DMS153 (cell line): ENCODE measurements at regions not wholly inside any gene's neighbourhood (a gene's known extent, or its start where the extent isn't known, plus 50 kb on each side); places are given as distances from the start of the nearest gene placed in this dataset.

Source experiments
- DNase-seq: peaks from one replicate; lab custom pipeline; 2025; lab: John Stamatoyannopoulos, UW

DNA sequence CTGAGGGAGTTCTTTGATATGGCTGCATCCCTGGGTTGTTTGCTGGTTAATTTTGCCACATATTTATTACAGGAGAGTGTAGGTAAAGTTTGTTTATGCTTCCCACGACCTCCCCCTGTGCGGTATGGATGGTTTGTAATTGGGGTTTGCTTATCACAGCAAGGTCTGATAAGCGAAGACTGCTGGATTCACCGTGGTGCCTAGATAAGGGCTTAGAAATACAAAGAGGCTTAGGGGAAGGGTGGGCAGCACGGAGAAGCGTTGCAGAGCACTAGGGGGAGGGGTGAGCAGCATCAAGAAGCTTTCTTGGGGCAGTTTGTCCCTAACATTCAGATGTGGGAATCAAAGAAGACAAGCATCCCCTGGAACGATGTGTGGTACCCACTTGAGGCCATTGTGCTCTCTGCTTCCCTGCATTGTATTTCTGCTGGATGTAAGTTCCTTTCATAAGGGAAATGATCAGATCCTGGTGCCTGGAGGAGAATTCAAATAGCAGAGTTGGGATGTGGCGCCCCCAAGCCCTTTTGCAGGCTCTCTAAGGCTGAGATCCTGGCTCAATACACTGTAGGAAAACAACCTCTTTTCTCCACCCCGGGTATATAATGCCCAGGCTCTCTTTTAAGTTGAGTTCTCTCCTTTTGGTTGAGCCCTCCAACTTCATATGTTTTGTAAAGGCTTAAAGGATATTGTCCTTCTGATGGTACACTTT is 598.1 kb upstream of the ADGRL4 start:
- DNase-seq, result no peak

DNA sequence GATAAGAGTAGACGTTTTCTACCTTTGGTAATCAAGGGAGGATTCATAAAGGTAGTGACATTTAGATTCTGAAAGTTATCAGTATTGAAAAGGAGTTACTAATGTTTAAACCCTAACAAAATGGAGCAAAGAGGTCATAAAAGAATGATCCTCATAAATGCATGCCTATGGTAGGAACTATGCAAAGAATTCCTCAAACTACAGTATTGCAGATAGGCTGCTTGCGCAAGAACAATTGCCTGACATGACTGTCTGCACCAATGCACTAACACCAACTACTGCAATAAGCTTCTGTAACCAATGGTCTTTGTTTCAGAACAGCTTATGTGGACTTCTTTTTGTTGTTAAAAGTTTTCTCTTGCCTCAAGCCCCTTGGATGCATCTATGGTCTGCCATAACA is 597.3 kb upstream of the ADGRL4 start:
- DNase-seq, result no peak

DNA sequence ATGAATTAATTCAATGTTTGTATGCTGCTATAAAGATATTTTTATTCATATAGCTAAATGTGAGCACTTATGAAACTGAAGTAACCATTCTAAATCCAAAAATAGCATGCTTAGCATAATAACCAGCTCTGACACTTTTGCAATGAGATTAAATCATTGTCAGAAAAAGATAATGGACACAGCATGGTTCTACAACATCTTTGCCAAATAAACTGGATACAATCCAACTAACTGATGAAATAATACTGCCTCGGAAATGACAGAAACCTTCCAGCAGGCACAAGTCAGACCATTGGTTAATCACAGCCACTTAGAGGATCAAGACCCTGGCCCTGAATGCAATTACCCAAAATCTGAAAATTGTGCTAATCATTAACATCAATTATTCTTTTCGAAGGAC is 592.7 kb upstream of the ADGRL4 start:
- no peak for DNase-seq

DNA sequence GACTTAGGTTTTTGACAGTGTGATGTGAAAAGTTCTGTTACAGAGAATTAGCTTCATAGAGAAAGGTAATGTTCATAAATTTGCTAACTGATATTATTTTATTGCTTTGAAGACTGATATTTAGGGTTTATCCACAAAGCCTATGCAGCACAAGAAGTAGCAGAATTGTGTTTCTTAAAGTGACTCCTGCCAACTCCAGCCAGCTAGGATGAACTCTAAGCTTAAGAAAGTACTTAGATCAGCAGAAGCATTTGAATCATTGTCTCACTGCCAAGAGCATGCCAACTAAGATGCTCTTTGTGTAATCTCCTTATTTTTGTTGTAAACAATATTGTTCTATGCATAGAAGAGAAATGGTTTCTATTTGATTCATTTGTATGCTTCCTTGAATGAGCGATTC is 589.4 kb upstream of the ADGRL4 start:
- no peak for DNase-seq

DNA sequence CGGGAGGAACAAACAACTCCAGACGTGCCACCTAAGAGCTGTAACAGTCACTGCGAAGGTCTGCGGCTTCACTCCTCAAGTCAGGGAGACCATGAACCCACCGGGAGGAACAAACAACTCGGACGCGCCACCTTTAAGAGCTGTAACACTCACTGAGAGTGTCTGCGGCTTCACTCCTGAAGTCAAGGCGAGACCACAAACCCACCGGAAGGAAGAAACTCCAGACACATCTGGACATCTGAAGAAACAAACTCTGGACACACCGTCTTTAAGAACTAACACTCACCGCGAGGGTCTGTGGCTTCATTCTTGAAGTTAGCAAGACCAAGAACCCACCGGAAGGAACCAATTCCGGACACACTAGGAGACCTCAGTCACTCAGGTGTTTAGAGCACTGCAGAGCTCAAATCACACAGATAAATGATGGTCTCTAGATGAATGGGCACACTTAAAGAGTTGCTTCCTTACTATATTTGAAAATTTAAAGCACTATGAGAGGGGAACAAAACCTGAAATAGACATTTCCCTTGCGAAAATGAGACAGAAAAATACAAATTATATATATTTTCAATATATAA is 587.7 kb upstream of the ADGRL4 start:
- no peak for DNase-seq

DNA sequence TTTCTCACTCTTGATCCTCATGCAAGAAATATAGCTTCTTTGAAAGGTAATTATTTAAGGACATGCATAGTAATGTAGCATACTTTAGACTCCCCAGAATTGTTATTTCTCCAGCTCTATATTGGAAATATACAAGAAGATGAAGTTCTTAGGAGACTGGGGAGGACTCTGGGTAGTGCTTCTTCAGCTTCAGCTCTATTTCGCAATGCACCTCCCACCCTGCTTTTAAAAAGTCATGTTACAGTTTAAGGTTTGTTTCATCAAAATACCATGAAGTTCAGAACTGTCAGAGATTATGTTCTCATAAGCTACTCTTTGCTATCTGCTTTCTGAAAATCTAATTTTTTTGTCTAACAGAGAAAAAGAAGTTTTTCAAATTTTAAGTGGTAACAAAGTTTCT is 586.2 kb upstream of the ADGRL4 start:
- no peak for DNase-seq

DNA sequence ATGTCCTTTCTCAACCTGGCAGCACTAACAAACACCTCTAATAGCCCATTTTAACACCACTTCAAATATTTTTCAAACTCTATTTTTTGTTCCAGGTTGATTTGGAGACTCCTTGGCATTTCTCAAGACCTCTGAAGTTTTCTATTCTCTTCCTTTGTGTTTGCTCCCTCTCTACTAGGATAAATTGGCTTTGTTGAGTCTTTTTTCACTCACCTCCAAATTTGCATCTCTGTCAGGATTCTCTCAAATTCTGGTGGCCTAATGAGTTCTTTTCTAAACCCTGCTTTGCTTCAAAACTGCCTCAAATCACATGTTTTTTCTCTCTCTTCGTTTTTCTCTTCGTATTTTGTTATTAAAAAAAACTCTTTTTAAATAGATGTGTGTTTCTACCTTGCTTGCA is 582.2 kb upstream of the ADGRL4 start:
- no peak for DNase-seq

DNA sequence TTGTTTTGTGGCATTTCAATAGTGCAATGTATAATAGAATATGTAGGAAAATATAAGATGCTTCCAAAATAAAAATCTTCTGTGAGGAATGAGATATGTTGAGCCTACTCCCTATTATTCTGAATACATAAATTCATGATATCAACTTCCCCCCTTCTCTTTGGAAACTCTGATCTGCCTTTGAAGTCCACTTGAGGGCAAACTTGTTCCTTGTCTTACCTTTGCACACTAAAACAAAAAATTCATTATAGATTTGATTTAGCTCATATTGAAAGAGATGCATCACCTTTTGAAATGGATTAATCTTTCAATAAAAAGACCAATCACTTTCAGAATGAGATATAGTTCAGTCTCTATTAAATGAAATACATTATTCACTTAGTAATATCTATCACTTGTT is 580.7 kb upstream of the ADGRL4 start:
- DNase-seq, result no peak

DNA sequence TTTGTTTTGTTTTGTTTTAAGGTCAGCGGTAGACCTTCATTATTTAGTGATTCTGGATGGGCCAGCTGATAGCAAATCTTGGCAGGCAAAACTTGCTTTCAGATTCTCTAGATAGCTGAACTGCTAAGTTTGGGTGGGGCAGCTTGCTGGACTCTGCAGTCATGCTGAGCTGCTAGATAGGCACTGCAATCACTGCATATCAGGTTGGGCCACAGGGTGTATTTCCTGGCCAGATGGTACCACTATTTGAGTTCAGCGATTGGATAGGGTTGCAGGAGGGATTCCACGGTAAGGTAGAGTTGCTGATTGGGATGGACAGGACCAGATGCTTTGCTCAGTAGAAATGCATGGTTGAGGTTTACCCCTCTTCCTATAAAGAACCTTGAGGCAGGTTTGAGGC is 579.3 kb upstream of the ADGRL4 start:
- DNase-seq, result no peak

DNA sequence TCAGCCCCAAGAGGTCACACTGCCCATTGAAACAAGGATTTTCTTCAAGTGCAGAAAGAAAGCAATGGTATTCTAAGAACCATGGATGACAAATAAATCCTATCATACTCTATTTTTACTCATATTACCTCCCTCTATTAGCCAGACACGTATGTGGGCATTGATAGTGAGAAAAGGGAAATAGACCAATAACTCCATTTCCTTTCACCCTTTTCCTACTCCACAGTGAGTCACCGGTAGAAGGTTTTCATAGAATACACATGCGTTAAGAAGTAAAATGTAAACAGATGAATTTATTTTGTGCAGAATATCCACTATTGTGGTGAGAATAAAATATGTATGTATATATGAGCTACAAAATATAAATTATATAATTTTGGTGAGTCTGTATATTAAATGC is 568.9 kb upstream of the ADGRL4 start:
- DNase-seq, result no peak

DNA sequence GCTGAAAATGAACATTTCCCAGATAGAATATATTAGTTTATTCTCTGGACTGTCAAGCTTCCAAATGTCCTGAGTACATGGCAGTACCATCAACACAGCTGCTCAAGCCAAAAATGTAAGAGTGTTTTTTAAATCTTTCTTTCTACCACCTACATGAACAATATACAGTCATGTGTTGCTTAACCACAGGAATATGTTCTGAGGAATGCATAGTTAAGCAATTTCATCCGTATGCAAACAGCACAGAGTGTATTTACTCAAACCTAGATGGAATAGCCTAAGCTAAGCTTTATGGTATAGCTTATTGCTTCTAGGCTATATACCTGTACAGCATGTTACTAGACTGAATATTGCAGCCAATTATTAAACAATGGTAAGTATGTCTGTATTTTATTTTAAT is 561.9 kb upstream of the ADGRL4 start:
- DNase-seq, result no peak

DNA sequence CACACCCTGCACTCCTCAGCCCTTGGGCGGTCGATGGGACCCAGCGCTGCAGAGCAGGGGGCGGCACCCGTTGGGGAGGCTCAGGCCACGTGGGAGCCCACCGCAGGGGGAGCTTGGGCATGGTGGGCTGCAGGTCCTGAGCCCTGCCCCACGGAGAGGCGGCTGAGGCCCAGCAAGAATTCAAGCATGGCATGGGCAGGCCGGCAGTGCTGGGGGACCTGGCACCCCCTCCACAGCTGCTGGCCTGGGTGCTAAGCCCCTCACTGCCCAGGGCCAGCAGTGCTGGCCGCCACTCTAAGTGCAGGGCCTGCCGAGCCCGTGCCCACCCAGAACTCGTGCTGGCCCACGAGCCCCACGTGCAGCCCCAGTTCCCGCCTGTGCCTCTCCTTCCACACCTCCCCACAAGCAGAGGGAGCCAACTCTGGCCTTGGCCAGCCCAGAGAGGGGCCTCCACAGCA is 555.0 kb upstream of the ADGRL4 start:
- no peak for DNase-seq

DNA sequence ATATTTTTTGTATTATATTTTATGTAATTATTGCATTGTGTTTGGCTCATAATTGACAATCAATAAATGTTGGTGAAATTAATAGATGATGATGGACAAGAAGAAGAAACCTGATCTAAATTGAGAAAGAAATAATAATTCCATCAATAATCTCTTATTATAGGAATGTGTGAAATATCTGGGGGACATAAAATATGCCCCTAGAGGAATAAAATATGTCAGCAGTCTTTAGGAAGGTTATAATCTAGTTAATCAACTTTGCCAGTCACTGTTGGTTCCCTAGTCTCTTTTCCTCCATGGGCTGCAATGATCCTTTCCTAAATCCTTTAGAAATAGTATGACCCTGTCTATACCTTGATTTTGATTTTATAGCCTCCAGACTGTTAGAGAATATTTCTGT is 549.7 kb upstream of the ADGRL4 start:
- DNase-seq, result no peak

DNA sequence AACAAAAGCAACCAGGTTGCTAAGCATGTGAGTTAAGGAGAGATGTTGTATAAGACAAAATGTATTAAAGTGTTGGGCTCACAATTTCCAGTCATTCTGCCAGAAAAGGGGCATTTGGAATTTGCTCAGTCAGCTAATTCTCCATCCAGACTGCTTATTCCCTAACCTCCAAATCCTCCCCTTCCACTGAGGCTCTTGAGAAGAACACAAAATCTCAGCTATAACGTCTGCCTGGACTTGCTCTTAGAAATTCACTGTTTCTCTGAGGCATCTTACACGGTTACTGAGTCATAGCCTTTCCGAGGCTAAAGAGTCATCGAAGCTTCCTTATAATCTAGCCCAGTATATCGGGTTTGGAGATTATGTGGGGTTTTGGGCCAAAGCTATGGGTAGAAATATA is 548.2 kb upstream of the ADGRL4 start:
- DNase-seq, result no peak

DNA sequence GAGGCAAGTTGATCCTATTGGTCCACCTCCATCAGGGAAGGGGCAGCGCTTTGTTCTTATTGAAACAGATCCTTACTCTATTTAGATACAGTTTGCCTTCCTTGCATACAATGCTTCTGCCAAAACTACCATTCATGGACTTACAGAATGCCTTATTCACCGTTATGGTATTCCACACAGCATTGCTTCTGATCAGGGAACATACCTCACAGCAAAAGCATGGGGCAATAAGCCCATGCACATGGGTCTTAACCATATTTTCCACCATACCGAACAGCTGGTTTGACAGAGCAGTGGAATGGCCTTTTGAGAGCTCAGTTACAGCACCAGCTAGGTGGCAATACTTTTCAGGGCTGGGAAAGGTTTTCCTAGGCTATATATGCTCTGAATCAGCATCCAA is 544.8 kb upstream of the ADGRL4 start:
- no peak for DNase-seq

DNA sequence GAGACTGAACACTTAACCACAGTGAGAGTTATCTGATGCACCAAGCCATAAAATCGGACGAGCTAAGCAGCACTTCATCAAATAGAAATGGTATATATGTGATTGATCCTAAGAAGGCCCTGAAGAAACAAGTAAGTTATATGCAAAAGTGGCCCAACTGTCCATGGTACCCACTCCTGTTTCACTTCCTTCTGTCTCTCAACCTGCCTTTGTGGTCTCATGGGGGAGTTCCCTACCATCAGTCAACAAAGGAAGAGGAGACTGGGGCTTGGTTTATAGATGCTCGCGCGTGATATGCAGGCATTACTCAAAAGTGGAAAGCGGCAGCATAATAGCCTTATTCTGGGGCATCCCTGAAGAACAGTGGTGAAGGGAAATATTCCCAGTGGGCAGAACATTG is 543.9 kb upstream of the ADGRL4 start:
- DNase-seq, result no peak

DNA sequence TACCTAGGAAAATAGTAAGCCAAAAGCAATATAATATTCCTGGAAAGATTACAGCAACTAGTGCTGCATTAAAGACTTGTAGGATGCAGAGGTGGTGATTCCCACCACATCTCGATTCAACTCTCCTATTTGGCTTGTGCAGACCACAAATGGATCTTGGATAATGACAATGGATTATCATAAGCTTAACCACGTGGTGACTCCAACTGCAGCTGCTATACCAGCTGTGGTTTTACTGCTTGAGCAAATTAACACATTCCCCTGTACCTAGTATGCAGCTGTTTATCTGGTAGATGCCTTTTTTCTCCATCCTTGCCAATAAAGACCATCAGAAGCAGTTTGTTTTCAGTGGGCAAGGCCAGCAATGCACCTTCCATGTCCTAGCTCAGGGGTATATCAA is 542.7 kb upstream of the ADGRL4 start:
- no peak for DNase-seq

DNA sequence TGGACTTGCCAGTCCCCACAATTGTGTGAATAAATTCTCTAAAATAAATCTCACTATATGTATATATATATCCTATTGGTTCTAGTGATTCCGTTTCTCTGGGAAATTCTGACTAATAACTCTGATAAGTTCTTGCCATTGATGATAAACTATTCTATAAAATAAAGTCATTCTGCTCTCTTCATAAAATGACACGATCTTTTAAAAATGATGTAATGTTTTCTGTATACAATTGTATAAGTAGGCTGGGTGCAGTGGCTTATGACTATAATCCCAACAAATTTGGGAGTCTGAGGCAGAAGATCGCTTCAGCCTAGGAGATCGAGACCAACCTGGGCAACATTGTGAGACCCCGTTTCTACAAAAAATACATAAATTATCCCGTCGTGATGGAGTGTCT is 541.0 kb upstream of the ADGRL4 start:
- no peak for DNase-seq

DNA sequence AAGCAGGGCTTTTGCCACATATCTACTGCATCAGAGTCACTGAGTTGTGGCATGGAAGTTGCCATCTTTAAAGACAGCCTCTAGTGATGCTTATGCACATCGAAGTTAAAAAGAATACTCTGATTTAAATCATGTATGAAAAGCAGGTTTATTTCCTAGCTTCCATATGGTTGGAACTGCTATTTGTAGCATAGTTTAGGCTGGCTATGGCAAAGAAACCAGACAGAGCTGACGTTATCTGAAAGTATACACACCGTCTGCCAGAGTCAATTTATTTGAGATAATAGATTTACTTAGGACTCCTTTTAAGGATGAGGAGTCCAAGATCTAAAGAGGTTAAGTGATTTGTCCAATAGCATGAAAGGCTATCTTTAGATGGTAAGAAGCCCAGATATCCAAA is 536.9 kb upstream of the ADGRL4 start:
- no peak for DNase-seq

DNA sequence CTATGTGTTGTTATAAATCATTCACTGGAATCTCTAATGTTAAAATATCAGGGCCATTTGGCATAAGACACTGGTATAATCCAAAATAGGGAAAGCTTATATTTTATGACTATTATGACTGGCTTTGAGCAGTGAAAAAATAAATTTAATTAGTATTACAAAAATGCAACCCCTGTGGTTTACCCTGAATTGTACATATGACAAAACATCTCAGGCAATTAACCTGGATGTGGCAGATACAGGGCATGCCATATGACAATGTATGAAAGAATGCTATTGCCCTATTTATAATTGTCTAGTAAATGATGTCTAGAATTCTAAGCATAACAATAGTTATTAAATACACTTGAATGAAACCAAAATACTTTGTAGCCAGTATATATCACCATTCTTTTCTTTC is 532.5 kb upstream of the ADGRL4 start:
- no peak for DNase-seq

DNA sequence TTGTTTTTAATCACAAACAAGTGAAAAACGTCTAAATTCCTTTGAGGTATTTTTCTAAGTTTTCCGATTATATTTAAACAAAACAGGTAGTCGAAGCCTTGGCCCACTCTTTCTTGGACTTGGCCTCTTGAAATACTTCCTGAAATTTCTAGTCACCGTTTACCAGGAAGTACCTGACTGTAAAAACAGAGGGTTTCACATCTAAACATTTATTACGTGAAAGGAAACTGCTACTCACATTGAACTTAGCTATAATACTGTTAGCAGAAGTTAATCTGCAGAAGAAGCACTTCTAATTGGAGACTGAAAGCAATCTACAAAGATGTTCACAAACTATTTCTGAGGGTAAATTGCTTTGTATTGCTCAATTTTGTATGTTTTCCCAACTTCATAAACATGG is 526.0 kb upstream of the ADGRL4 start:
- DNase-seq, result no peak

DNA sequence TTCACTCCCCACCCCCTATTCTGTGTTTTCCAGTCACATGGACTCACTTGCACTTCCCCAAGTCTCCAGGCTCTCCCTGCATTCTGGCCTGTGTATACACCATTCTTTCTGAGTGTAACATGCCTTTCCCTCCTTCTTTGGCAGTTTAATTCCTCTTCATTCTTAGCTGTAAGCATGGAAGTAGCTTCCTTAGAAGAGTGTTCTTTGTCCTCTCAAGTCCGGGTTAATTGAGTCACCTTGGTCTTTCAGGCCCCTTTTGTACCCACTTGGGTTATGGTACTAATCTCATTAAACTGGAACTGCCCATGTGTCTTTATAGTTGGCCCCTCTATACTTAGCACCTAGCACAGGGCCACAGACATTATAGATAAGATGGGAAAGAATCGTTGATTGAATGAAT is 525.3 kb upstream of the ADGRL4 start:
- DNase-seq, result no peak

DNA sequence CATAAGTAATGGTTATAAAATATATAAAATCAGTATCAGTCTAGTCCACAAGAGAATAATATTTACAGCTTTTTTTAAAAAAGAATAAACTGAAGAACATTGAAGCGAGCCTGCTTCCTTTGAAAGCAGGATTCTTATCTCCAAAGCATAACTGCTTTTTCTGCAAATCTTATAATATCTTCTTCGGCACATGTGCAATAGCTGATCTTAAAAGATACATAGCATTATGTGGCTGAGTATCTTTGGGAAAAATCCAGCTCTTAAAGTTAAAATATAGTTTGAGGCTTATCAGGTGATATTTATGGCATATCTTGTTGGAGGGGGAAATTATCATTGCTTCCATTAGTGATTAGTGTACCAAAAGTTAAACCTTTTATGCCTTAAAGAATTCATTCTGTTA is 523.9 kb upstream of the ADGRL4 start:
- no peak for DNase-seq

DNA sequence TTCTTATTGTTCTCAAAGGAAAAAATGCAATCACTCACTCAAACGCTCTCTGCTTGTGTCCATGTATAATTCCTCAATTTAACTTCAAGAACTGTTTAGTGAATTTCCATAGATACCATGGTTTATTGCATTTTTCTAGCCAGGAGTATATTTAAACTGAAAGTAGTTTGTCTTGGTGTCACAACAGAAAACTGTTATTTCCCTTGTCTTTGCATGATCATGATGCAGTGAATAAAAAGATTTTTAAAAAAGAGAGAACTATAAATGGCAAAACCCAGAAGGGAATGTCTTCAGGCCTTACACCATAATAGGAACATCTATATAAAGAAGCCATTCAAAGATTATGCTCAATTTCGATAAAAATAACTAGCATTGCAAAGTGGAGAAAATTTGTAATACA is 523.5 kb upstream of the ADGRL4 start:
- no peak for DNase-seq
